ENCODE measurements at regions not wholly inside any gene's neighbourhood (a gene's known extent, or its start where the extent isn't known, plus 50 kb on each side); places are given as distances from the start of the nearest gene placed in this dataset.

DNA sequence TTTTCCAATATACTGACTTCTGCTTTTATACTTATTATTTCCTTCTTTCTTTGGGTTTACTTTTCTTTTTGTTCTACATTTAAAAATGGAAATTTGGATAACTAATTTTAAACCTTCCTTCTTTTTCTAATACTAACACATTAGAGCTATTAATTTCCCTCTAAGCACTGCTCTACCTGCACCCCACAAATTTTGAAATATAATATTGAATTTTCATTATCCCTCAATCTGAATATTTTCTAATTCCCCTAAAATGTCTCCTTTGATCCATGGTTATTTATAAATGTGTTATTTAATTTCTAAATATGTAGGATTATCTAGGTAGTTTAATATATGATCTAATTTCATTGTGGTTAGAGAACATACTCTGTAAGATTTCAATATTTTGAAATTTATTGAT lies 63.4 kb upstream of the LGALSL start:
- Histone ChIP-seq H3K27ac (no peak overlapping the region), H3K36me3 (no peaks in the 10 kb centered on the region), H3K4me1 (ENCODE audit: control insufficient read depth in 1 of 2, insufficient read depth in 1 of 2, low read depth in 1 of 2, low read length in 1 of 2) (no peaks in the 10 kb centered on the region), H3K9me3 (no peaks in the 10 kb centered on the region), H3K27me3 (no peaks in the 10 kb centered on the region), H3K4me3 (ENCODE audit: low read depth in 1 of 2, low read length in 1 of 2) (no peak overlapping the region)
- TF ChIP-seq, protein P1, sequence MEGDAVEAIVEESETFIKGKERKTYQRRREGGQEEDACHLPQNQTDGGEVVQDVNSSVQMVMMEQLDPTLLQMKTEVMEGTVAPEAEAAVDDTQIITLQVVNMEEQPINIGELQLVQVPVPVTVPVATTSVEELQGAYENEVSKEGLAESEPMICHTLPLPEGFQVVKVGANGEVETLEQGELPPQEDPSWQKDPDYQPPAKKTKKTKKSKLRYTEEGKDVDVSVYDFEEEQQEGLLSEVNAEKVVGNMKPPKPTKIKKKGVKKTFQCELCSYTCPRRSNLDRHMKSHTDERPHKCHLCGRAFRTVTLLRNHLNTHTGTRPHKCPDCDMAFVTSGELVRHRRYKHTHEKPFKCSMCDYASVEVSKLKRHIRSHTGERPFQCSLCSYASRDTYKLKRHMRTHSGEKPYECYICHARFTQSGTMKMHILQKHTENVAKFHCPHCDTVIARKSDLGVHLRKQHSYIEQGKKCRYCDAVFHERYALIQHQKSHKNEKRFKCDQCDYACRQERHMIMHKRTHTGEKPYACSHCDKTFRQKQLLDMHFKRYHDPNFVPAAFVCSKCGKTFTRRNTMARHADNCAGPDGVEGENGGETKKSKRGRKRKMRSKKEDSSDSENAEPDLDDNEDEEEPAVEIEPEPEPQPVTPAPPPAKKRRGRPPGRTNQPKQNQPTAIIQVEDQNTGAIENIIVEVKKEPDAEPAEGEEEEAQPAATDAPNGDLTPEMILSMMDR (IDR thresholded peaks at IDR 0.05) = no peak

DNA sequence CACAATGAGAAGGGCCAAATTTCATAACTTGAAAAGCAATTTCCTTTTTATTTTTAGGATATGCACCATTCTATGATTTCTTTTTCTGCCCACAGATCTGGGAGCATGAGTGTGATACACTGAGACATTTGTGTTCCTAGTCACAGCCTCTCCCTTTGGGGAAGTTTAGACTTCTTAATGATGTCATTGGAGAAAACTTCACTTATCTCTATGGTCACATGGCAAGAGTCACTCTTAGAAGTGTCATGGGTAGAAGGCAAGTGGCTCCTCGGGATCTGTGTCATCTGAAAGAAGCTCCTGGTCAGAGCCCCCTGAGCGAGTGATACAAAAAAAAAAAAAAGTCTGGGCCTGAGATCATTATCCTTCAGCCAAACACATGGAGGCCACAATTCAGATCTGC lies 62.5 kb upstream of the LGALSL start:
- Histone ChIP-seq H3K4me3 (ENCODE audit: low read depth in 1 of 2, low read length in 1 of 2) (no peak overlapping the region), H3K9me3 (no peaks in the 10 kb centered on the region), H3K36me3 (no peaks in the 10 kb centered on the region), H3K4me1 (ENCODE audit: control insufficient read depth in 1 of 2, insufficient read depth in 1 of 2, low read depth in 1 of 2, low read length in 1 of 2) (no peaks in the 10 kb centered on the region), H3K27me3 (no peaks in the 10 kb centered on the region), H3K27ac (no peak overlapping the region)
- TF ChIP-seq, protein P1 (IDR thresholded peaks at IDR 0.05) = no peak

DNA sequence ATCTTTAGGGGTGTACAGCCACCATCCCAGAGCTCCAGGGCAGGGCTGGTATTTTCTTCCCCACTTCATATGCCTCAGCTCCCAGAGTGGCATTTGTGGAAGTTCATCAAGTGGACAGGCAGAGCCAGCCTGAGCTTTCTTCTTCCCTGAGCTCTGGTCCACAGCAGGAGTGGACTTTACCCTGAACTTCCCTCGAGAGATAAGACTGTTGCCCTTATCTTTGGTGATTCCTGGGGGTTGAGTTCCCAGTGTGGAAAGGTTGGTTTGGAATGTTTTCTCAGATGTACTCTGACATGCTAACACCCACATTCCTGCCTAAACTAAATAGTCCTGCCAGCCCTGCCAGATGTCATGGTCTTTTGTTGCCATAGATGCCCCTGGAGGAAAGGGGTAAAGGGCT lies 62.0 kb upstream of the LGALSL start:
- Histone ChIP-seq H3K27me3 (no peaks in the 10 kb centered on the region), H3K4me1 (ENCODE audit: control insufficient read depth in 1 of 2, insufficient read depth in 1 of 2, low read depth in 1 of 2, low read length in 1 of 2) (no peaks in the 10 kb centered on the region), H3K36me3 (no peaks in the 10 kb centered on the region), H3K27ac (no peak overlapping the region), H3K9me3 (no peaks in the 10 kb centered on the region), H3K4me3 (ENCODE audit: low read depth in 1 of 2, low read length in 1 of 2) (no peak overlapping the region)
- TF ChIP-seq, protein P1 (IDR thresholded peaks at IDR 0.05) = no peak

DNA sequence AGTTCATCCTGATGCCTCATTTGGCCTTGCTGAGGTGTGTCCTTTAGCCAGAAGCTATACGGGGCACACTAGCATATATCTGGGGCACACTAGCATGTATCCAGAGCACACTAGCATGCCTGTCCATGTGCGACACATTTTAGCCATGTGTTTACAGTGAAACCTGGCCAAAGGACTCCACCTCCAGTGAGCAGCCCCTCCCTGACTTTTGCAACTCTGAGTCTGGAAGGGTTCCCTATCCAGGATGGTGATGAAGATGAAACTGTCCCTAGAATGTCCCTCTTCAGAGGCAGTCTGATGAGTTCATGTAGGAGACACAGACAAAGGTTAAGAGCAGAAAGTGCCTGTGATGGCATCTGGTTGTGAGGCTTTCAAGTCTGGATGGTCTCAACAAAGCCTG lies 61.4 kb upstream of the LGALSL start:
- no peaks in the 10 kb centered on the region for H3K4me1 ChIP-seq (ENCODE audit: control insufficient read depth in 1 of 2, insufficient read depth in 1 of 2, low read depth in 1 of 2, low read length in 1 of 2)
- no peaks in the 10 kb centered on the region for H3K36me3 ChIP-seq
- TF ChIP-seq, protein P1 (IDR thresholded peaks at IDR 0.05) = no peak
- H3K27ac ChIP-seq = no peak overlapping the region
- H3K27me3 ChIP-seq = no peaks in the 10 kb centered on the region
- no peaks in the 10 kb centered on the region for H3K9me3 ChIP-seq
- H3K4me3 ChIP-seq (ENCODE audit: low read depth in 1 of 2, low read length in 1 of 2) = no peak overlapping the region

DNA sequence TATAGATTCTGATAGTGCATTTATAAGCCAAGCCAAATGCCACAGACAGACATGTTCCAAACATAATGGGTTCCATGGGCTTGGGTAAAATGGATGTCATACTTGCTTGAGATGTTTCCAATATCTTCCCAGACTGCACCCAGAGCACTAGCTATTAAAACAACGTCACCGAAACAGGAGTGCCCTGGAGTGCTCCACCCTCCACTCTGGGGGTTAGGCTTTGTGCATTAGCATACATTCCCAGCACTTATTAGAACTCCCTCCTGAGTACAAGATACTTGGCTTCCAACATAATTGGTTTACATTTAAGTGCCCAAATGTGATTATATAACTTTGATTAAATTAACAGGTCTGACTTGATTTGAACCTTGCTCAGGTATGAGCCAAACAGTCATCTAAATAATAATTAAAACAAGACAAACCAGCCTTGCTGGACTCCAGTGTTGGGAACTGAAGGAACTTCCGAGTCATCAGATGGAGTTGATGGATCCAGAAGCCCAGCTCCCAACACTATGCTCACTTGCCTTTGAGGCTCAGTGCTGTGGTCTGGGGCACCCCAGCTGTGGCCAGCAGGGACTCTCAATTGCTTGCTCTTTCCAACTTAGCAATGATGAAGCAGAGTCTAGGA lies 60.5 kb upstream of the LGALSL start:
- peaks cover 5 to 6% of the 10 kb centered on the region in 2 experiments for H3K4me1 ChIP-seq (ENCODE audit: control insufficient read depth in 1 of 2, insufficient read depth in 1 of 2, low read depth in 1 of 2, low read length in 1 of 2)
- no peaks in the 10 kb centered on the region for H3K27me3 ChIP-seq
- no peaks in the 10 kb centered on the region for H3K9me3 ChIP-seq
- TF ChIP-seq, protein P1 (IDR thresholded peaks at IDR 0.05) = no peak
- no peak overlapping the region for H3K27ac ChIP-seq
- H3K36me3 ChIP-seq = no peaks in the 10 kb centered on the region
- no peak overlapping the region for H3K4me3 ChIP-seq (ENCODE audit: low read depth in 1 of 2, low read length in 1 of 2)
